Peyer's patch (tissue), 4 donors: ENCODE measurements at regions not wholly inside any gene's neighbourhood (a gene's known extent, or its start where the extent isn't known, plus 50 kb on each side); places are given as distances from the start of the nearest gene placed in this dataset.
"Not testable (repeated sequence)": the region's sequence is repeated elsewhere in the genome, so short reads cannot be mapped to it uniquely, and the experiment has no call there.

Experiments
- DNase-seq, 3 donors: peaks; one replicate each; pipeline ENCODE4 v3.0.0-alpha.2; 2017 to 2019
- H3K27ac ChIP-seq, 4 donors: fragments of 200-600 bp; sonication (generic); one replicate each; pipeline ENCODE4 v1.5.1; 2016 to 2019
- H3K27me3 ChIP-seq, 2 donors: fragments of 200-600 bp; sonication (generic); one replicate each; pipeline ENCODE4 v1.5.1; 2019
- H3K36me3 ChIP-seq, 3 donors: fragments of 200-600 bp; sonication (generic); one replicate each; pipeline ENCODE4 v1.5.1; 2016 to 2019
- H3K4me1 ChIP-seq, 4 donors: fragments of 200-600 bp; sonication (generic); one replicate each; pipeline ENCODE4 v1.5.1; 2016 to 2019
- H3K4me3 ChIP-seq, 4 donors: fragments of 200-600 bp; sonication (generic); 1 replicate in 3 of 4; 2 replicates in 1 of 4; pipeline ENCODE4 v1.5.1; 2016 to 2019; ENCODE audit warnings: mild to moderate bottlenecking in 1 of 4
- H3K9me3 ChIP-seq, 4 donors: fragments of 200-600 bp; sonication (generic); one replicate each; pipeline ENCODE4 v1.5.1; 2016 to 2019; ENCODE audit warnings: mild to moderate bottlenecking in 1 of 4
- CTCF ChIP-seq, 6 experiments: fragments of 450-650 bp in 4 of 6; fragments of 200-600 bp in 2 of 6; sonication (generic) in 1 of 6; IDR thresholded peaks; one replicate each; pipeline ENCODE4 v1.5.1; 2017 to 2019; ENCODE audit warnings: antibody characterized with exemption in 6 of 6, mild to moderate bottlenecking in 3 of 6, moderate library complexity in 1 of 6
- POLR2A ChIP-seq, 2 donors: fragments of 450-650 bp; IDR thresholded peaks; one replicate each; pipeline ENCODE4 v1.5.1; 2017; ENCODE audit warnings: antibody characterized with exemption in 2 of 2, mild to moderate bottlenecking in 2 of 2, moderate library complexity in 2 of 2

GRCh38 chr13:80677227-80677626, 336.3 kb upstream of the SPRY2 start:
- TF ChIP-seq POLR2A (IDR thresholded peaks at IDR 0.05) (no peak), CTCF (IDR thresholded peaks at IDR 0.05) (no peak)
- no peak for DNase-seq
- H3K4me3 ChIP-seq: no peak overlapping the region
- no peaks in the 10 kb centered on the region for H3K27me3 ChIP-seq
- H3K9me3 ChIP-seq: no peaks in the 10 kb centered on the region
- H3K27ac ChIP-seq: no peak overlapping the region
- H3K36me3 ChIP-seq: no peaks in the 10 kb centered on the region
- H3K4me1 ChIP-seq: no peaks in the 10 kb centered on the region

- not testable (repeated sequence) for H3K9me3 ChIP-seq, H3K4me1 ChIP-seq, H3K27ac ChIP-seq, H3K36me3 ChIP-seq, DNase-seq, H3K4me3 ChIP-seq, H3K27me3 ChIP-seq
Observed at GRCh38 chr13:80675442-80675841, 334.5 kb upstream of the SPRY2 start.

- Histone ChIP-seq H3K9me3 (no peaks in the 10 kb centered on the region), H3K4me1 (no peaks in the 10 kb centered on the region), H3K36me3 (no peaks in the 10 kb centered on the region), H3K4me3 (no peak overlapping the region), H3K27ac (no peak overlapping the region), H3K27me3 (no peaks in the 10 kb centered on the region)
- TF ChIP-seq CTCF (IDR thresholded peaks at IDR 0.05): no peak
- TF ChIP-seq POLR2A (IDR thresholded peaks at IDR 0.05): no peak
- no peak for DNase-seq
Observed at GRCh38 chr13:80671773-80672172, 330.8 kb upstream of the SPRY2 start.

GRCh38 chr13:80669112-80669511, 328.2 kb upstream of the SPRY2 start:
- H3K9me3 ChIP-seq: no peaks in the 10 kb centered on the region
- no peaks in the 10 kb centered on the region for H3K27me3 ChIP-seq
- H3K4me3 ChIP-seq: no peak overlapping the region
- DNase-seq: no peak
- H3K36me3 ChIP-seq: no peaks in the 10 kb centered on the region
- no peaks in the 10 kb centered on the region for H3K4me1 ChIP-seq
- TF ChIP-seq CTCF (IDR thresholded peaks at IDR 0.05): no peak
- TF ChIP-seq POLR2A (IDR thresholded peaks at IDR 0.05): no peak
- no peak overlapping the region for H3K27ac ChIP-seq

GRCh38 chr13:80668452-80668851, 327.5 kb upstream of the SPRY2 start:
- Histone ChIP-seq H3K9me3 (no peaks in the 10 kb centered on the region), H3K36me3 (no peaks in the 10 kb centered on the region), H3K27me3 (no peaks in the 10 kb centered on the region), H3K27ac (no peak overlapping the region), H3K4me3 (no peak overlapping the region), H3K4me1 (no peaks in the 10 kb centered on the region)
- TF ChIP-seq CTCF (IDR thresholded peaks at IDR 0.05): no peak
- no peak for TF ChIP-seq POLR2A (IDR thresholded peaks at IDR 0.05)
- DNase-seq: no peak

GRCh38 chr13:80666782-80667552, 326.0 kb upstream of the SPRY2 start:
- Histone ChIP-seq H3K36me3 (no peaks in the 10 kb centered on the region), H3K27ac (no peak overlapping the region), H3K4me3 (no peak overlapping the region), H3K4me1 (no peaks in the 10 kb centered on the region), H3K9me3 (no peaks in the 10 kb centered on the region), H3K27me3 (no peaks in the 10 kb centered on the region)
- TF ChIP-seq POLR2A (IDR thresholded peaks at IDR 0.05): no peak
- DNase-seq: no peak
